ENCODE measurements at regions not wholly inside any gene's neighbourhood (a gene's known extent, or its start where the extent isn't known, plus 50 kb on each side); places are given as distances from the start of the nearest gene placed in this dataset.
"Not testable (repeated sequence)": the region's sequence is repeated elsewhere in the genome, so short reads cannot be mapped to it uniquely, and the experiment has no call there.

DNA sequence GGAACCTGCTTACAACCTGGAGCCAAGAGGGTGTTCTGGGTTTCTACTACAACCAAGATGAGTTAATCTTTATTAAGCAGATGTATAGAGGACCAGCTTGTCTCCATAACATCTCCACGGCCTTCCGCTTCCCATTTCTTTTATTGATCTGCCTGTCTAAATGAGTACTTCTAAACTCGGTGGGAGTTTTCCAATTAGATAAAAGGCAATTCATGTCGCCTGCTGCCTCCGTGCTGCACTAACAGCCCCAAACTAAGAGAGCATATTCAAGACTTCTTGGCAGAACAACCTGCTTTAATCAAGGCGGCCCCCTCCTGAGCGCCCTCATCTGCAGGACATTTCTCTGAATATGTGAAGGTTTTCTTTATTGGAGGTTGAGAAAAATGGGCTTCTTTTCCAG, 270.1 kb downstream of the PDCD6IP start:
- Mint-ChIP-seq H3K27ac (no peak overlapping the region), H3K4me1 (peaks cover 2% of the 10 kb centered on the region), H3K9me3 (ENCODE audit: low read depth) (no peaks in the 10 kb centered on the region), H3K27me3 (no peaks in the 10 kb centered on the region), H3K4me3 (no peak overlapping the region), H3K36me3 (ENCODE audit: low read depth) (no peaks in the 10 kb centered on the region)
- no peak for ATAC-seq
- intact Hi-C loops (cut with DNase I, micrococcal nuclease): no loop called here
- DNase-seq: no peak
- ChIA-PET POLR2A (no interaction called here), CTCF (no interaction called here)

GRCh38 chr3:34070831-34071585, 272.6 kb downstream of the PDCD6IP start:
- CTCF ChIA-PET: interaction anchor here (1.0 kb wide), 1 partner anchor 27 kb away, joined by 3 read pairs; no protein-coding TSS in a partner anchor
- intact Hi-C loops (cut with DNase I, micrococcal nuclease): no loop called here

DNA sequence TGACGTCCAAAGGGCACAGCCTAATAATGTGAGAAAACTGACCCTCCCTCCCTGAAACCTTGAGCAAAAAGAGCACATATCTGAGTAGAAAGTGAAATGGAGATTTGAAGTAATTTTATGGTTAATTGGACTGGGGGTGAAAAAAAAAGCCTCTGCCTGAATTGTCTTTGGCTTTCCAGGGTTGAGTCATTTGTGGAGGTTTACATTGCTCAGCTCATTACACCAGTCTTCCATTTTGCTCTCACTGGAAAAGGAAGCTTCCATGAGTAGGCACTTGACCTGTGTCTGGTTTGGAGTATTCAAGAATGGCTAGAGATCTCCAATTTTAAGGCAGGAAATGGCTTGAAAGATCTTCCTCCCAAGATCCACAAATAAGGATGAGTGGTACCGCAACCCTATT, 273.9 kb downstream of the PDCD6IP start:
- DNase-seq (no peak), ATAC-seq (no peak)
- intact Hi-C loops (cut with DNase I, micrococcal nuclease): no loop called here
- peaks cover 2% of the 10 kb centered on the region for H3K4me1 Mint-ChIP-seq
- no peak overlapping the region for H3K27ac Mint-ChIP-seq
- ChIA-PET POLR2A (no interaction called here), CTCF (interaction anchor here (1.0 kb wide), 1 partner anchor 28 kb away, joined by 3 read pairs; no protein-coding TSS in a partner anchor)
- H3K4me3 Mint-ChIP-seq: no peak overlapping the region
- H3K36me3 Mint-ChIP-seq (ENCODE audit: low read depth): no peaks in the 10 kb centered on the region
- no peaks in the 10 kb centered on the region for H3K9me3 Mint-ChIP-seq (ENCODE audit: low read depth)
- no peaks in the 10 kb centered on the region for H3K27me3 Mint-ChIP-seq

More at GRCh38 chr3:34070831-34071585, 272.6 kb downstream of the PDCD6IP start:
- ATAC-seq: peak; percentile 64
- Mint-ChIP-seq H3K36me3 (ENCODE audit: low read depth) (no peaks in the 10 kb centered on the region), H3K4me1 (peaks cover 2% of the 10 kb centered on the region), H3K9me3 (ENCODE audit: low read depth) (no peaks in the 10 kb centered on the region), H3K27me3 (no peaks in the 10 kb centered on the region), H3K4me3 (no peak overlapping the region), H3K27ac (no peak overlapping the region)
- peak; percentile 27 for DNase-seq
- POLR2A ChIA-PET: no interaction called here

DNA sequence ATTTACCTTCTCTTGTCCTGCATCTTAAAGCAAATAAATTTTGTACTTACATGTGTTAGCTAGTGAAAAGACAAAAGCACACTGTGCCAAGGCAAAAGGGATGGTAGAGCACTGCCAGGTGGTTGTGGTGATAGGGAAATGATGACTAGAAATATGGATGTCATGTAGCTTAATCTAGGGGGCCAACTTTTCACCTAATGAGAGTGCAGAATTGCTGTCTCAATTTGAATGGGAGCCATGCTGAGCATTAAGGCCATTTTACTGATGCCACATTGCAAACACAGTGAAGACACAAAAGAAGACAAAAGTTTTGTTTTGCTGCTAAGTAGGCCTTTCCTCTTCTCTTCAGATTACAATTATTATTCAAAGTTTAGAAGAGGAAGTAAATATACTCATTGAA, 274.7 kb downstream of the PDCD6IP start:
- Mint-ChIP-seq H3K4me1 (peaks cover 2% of the 10 kb centered on the region), H3K4me3 (no peak overlapping the region), H3K9me3 (ENCODE audit: low read depth) (no peaks in the 10 kb centered on the region), H3K27ac (no peak overlapping the region), H3K36me3 (ENCODE audit: low read depth) (no peaks in the 10 kb centered on the region), H3K27me3 (no peaks in the 10 kb centered on the region)
- ATAC-seq (no peak), DNase-seq (no peak)
- intact Hi-C loops (cut with DNase I, micrococcal nuclease): no loop called here
- ChIA-PET CTCF (no interaction called here), POLR2A (no interaction called here)

DNA sequence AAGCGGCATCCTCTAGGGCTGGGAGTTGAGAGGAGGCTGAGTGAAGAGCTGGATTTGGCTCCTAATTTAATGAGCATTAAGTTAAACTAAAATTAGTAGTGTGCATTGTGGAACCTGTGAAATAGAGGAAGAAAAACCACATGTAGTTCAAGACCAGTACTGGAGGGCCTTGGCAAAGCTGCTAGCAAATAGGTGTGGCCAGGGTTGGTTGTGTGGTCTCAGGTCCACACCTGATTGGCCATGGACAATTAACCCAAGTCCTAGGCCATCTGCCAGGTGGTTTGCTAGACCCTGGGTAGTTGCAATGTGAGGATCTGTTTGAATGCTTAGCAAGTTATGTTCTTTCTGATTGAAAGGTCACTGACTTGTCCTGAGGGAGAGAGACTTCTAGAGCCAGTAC, 275.5 kb downstream of the PDCD6IP start:
- ATAC-seq (no peak), DNase-seq (no peak)
- intact Hi-C loops (cut with DNase I, micrococcal nuclease): no loop called here
- ChIA-PET CTCF (no interaction called here), POLR2A (no interaction called here)
- no peaks in the 10 kb centered on the region for H3K9me3 Mint-ChIP-seq (ENCODE audit: low read depth)
- H3K36me3 Mint-ChIP-seq (ENCODE audit: low read depth): no peaks in the 10 kb centered on the region
- peaks cover 2% of the 10 kb centered on the region for H3K4me1 Mint-ChIP-seq
- no peak overlapping the region for H3K4me3 Mint-ChIP-seq
- no peaks in the 10 kb centered on the region for H3K27me3 Mint-ChIP-seq
- H3K27ac Mint-ChIP-seq: no peak overlapping the region

GRCh38 chr3:34075975-34076374, 277.5 kb downstream of the PDCD6IP start:
- no peak overlapping the region for H3K27ac Mint-ChIP-seq
- no peak overlapping the region for H3K4me3 Mint-ChIP-seq
- no peaks in the 10 kb centered on the region for H3K36me3 Mint-ChIP-seq (ENCODE audit: low read depth)
- no peak for DNase-seq
- H3K27me3 Mint-ChIP-seq: no peaks in the 10 kb centered on the region
- POLR2A ChIA-PET: no interaction called here
- H3K4me1 Mint-ChIP-seq: peaks cover 1% of the 10 kb centered on the region
- H3K9me3 Mint-ChIP-seq (ENCODE audit: low read depth): no peaks in the 10 kb centered on the region
- CTCF ChIA-PET: no interaction called here
- no peak for ATAC-seq
- intact Hi-C loops (cut with DNase I, micrococcal nuclease): no loop called here

DNA sequence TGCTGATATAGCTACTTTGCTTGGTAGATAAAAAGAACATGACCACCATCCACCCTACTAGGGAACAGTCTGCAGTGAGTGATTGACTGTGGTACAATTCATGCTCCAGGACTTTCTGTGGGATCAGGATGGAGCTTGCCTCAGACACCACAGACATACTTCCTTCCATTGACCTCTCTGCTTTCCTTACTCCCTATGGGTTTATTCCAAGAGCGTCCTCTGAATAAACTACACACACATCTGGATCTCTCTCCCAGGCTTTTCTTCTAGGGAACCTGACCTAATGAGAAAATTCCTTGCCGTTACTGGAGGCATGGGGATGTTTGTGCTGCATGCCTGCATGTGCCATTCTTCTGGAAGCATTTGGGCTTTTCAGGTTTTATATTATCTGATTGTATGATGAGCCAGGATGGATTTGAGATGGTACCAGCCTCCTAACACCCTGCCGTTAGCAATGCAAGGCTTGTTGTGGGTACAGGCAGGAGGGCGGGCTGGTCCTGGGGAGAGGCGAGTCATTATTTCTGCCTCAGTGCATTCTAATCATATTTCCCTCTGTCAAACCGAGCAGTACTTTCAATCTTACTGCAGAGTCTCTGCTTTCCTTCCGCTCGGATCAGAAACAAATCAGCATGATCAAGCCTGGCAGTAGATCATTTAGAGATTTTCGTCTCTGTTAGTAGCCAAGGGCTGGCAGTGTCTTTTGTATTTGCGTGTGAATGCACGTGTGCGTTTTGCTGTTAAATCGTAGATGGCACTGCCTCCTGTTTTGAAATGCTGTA, 279.2 kb downstream of the PDCD6IP start:
- H3K4me1 Mint-ChIP-seq: no peaks in the 10 kb centered on the region
- no peak overlapping the region for H3K27ac Mint-ChIP-seq
- H3K9me3 Mint-ChIP-seq (ENCODE audit: low read depth): no peaks in the 10 kb centered on the region
- ChIA-PET CTCF (interaction anchor here (0.7 kb wide), 1 partner anchor 183 kb away, joined by 3 read pairs; no protein-coding TSS in a partner anchor), POLR2A (no interaction called here)
- H3K27me3 Mint-ChIP-seq: no peaks in the 10 kb centered on the region
- intact Hi-C loops (cut with DNase I, micrococcal nuclease): no loop called here
- DNase-seq: no peak
- H3K36me3 Mint-ChIP-seq (ENCODE audit: low read depth): no peaks in the 10 kb centered on the region
- no peak overlapping the region for H3K4me3 Mint-ChIP-seq
- no peak for ATAC-seq

GRCh38 chr3:34078418-34078817, 280.0 kb downstream of the PDCD6IP start:
- DNase-seq (no peak), ATAC-seq (no peak)
- Mint-ChIP-seq H3K27ac (no peak overlapping the region), H3K36me3 (ENCODE audit: low read depth) (no peaks in the 10 kb centered on the region), H3K27me3 (no peaks in the 10 kb centered on the region), H3K9me3 (ENCODE audit: low read depth) (no peaks in the 10 kb centered on the region), H3K4me1 (no peaks in the 10 kb centered on the region), H3K4me3 (no peak overlapping the region)
- intact Hi-C loops (cut with DNase I, micrococcal nuclease): no loop called here
- POLR2A ChIA-PET: no interaction called here
- CTCF ChIA-PET: no interaction called here

DNA sequence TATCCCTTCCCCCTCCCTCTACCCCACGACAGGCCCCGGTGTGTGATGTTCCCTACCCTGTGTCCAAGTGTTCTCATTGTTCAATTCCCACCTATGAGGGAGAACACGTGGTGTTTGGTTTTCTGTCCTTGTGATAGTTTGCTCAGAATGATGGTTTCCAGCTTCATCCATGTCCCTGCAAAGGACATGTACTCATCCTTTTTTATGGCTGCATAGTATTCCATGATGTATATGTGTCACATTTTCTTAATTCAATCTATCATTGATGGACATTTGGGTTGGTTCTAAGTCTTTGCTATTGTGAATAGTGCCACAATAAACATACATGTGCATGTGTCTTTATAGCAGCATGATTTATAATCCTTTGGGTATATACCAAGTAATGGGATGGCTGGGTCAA, 281.4 kb downstream of the PDCD6IP start:
- H3K27ac Mint-ChIP-seq; H3K27me3 Mint-ChIP-seq; CTCF ChIA-PET; H3K36me3 Mint-ChIP-seq (ENCODE audit: low read depth); intact Hi-C loops (cut with DNase I, micrococcal nuclease); ATAC-seq; POLR2A ChIA-PET; DNase-seq; H3K9me3 Mint-ChIP-seq (ENCODE audit: low read depth); H3K4me3 Mint-ChIP-seq; H3K4me1 Mint-ChIP-seq: not testable (repeated sequence)

GRCh38 chr3:34090379-34090778, 291.9 kb downstream of the PDCD6IP start:
- CTCF ChIA-PET; H3K9me3 Mint-ChIP-seq (ENCODE audit: low read depth); intact Hi-C loops (cut with DNase I, micrococcal nuclease); POLR2A ChIA-PET; H3K27ac Mint-ChIP-seq; DNase-seq; ATAC-seq; H3K27me3 Mint-ChIP-seq; H3K4me3 Mint-ChIP-seq; H3K36me3 Mint-ChIP-seq (ENCODE audit: low read depth); H3K4me1 Mint-ChIP-seq: not testable (repeated sequence)

DNA sequence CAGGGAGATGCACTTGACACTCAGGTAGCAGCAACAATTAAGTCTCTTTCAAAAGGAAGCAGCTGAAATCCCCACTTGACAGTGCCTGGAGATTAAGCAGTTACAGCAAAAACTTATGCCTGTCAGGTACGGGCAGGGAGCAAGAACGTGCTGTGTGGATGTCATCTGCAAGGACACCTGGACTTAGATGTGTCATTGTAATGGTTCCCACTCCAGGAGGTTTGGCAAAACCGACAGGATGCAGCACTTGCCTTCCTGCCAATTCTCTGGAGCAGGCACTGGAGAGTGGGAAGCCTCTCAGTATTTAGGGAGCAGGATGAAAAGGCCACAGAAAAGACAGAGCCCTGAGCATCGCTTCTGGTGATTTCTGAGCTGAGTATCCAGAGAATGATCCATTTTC, 292.4 kb downstream of the PDCD6IP start:
- intact Hi-C loops (cut with DNase I, micrococcal nuclease): no loop called here
- CTCF ChIA-PET: no interaction called here
- no peaks in the 10 kb centered on the region for H3K36me3 Mint-ChIP-seq (ENCODE audit: low read depth)

DNA sequence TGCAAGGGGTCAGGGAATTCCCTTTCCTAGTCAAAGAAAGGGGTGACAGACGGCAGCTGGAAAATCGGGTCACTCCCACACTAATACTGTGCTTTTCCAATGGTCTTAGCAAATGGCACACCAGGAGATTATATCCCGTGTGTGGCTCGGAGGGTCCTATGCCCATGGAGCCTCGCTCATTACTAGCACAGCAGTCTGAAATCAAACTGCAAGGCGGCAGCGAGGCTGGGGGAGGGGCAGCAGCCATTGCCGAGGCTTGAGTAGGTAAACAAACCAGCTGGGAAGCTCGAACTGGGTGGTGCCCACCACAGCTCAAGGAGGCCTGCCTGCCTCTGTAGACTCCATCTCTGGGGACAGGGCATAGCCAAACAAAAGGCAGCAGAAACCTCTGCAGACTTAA, 295.9 kb downstream of the PDCD6IP start:
- POLR2A ChIA-PET; CTCF ChIA-PET; H3K9me3 Mint-ChIP-seq (ENCODE audit: low read depth); intact Hi-C loops (cut with DNase I, micrococcal nuclease); H3K4me3 Mint-ChIP-seq; H3K36me3 Mint-ChIP-seq (ENCODE audit: low read depth); ATAC-seq; DNase-seq; H3K4me1 Mint-ChIP-seq; H3K27ac Mint-ChIP-seq; H3K27me3 Mint-ChIP-seq: not testable (repeated sequence)

More for the DNA sequence above, 292.4 kb downstream of the PDCD6IP start:
- peaks cover 4% of the 10 kb centered on the region for H3K9me3 Mint-ChIP-seq (ENCODE audit: low read depth)
- ATAC-seq: no peak
- H3K4me1 Mint-ChIP-seq: no peaks in the 10 kb centered on the region
- no peak overlapping the region for H3K4me3 Mint-ChIP-seq
- no peak for DNase-seq
- H3K27me3 Mint-ChIP-seq: peaks cover 3% of the 10 kb centered on the region
- H3K27ac Mint-ChIP-seq: no peak overlapping the region
- POLR2A ChIA-PET: no interaction called here
